ENCODE measurements at regions not wholly inside any gene's neighbourhood (a gene's known extent, or its start where the extent isn't known, plus 50 kb on each side); places are given as distances from the start of the nearest gene placed in this dataset.

DNA sequence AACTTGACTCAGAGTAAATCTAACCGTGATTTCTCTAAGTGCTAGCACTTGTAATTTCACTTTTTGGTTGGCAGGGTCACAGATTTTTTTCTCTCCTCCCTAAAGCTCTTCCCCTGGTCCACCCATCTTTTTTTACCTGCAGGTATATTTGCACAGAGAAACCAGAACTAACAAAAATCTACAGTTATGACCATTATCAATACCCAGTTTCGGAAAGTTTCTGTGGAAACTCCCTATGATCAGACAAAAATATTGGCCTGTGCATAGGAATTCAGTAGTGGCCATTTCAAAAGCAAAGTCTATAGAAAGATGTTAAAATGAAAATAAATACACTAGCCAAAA lies 62.4 kb upstream of the ATF7IP2 start (continued):
- TF ChIP-seq, protein P1, sequence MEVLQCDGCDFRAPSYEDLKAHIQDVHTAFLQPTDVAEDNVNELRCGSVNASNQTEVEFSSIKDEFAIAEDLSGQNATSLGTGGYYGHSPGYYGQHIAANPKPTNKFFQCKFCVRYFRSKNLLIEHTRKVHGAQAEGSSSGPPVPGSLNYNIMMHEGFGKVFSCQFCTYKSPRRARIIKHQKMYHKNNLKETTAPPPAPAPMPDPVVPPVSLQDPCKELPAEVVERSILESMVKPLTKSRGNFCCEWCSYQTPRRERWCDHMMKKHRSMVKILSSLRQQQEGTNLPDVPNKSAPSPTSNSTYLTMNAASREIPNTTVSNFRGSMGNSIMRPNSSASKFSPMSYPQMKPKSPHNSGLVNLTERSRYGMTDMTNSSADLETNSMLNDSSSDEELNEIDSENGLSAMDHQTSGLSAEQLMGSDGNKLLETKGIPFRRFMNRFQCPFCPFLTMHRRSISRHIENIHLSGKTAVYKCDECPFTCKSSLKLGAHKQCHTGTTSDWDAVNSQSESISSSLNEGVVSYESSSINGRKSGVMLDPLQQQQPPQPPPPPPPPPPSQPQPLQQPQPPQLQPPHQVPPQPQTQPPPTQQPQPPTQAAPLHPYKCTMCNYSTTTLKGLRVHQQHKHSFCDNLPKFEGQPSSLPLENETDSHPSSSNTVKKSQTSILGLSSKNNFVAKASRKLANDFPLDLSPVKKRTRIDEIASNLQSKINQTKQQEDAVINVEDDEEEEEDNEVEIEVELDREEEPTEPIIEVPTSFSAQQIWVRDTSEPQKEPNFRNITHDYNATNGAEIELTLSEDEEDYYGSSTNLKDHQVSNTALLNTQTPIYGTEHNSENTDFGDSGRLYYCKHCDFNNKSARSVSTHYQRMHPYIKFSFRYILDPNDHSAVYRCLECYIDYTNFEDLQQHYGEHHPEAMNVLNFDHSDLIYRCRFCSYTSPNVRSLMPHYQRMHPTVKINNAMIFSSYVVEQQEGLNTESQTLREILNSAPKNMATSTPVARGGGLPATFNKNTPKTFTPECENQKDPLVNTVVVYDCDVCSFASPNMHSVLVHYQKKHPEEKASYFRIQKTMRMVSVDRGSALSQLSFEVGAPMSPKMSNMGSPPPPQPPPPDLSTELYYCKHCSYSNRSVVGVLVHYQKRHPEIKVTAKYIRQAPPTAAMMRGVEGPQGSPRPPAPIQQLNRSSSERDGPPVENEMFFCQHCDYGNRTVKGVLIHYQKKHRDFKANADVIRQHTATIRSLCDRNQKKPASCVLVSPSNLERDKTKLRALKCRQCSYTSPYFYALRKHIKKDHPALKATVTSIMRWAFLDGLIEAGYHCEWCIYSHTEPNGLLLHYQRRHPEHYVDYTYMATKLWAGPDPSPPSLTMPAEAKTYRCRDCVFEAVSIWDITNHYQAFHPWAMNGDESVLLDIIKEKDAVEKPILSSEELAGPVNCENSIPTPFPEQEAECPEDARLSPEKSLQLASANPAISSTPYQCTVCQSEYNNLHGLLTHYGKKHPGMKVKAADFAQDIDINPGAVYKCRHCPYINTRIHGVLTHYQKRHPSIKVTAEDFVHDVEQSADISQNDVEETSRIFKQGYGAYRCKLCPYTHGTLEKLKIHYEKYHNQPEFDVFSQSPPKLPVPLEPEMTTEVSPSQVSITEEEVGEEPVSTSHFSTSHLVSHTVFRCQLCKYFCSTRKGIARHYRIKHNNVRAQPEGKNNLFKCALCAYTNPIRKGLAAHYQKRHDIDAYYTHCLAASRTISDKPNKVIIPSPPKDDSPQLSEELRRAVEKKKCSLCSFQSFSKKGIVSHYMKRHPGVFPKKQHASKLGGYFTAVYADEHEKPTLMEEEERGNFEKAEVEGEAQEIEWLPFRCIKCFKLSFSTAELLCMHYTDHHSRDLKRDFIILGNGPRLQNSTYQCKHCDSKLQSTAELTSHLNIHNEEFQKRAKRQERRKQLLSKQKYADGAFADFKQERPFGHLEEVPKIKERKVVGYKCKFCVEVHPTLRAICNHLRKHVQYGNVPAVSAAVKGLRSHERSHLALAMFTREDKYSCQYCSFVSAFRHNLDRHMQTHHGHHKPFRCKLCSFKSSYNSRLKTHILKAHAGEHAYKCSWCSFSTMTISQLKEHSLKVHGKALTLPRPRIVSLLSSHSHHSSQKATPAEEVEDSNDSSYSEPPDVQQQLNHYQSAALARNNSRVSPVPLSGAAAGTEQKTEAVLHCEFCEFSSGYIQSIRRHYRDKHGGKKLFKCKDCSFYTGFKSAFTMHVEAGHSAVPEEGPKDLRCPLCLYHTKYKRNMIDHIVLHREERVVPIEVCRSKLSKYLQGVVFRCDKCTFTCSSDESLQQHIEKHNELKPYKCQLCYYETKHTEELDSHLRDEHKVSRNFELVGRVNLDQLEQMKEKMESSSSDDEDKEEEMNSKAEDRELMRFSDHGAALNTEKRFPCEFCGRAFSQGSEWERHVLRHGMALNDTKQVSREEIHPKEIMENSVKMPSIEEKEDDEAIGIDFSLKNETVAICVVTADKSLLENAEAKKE (CRISPR knock-in tag; IDR thresholded peaks at IDR 0.05), result no peak

DNA sequence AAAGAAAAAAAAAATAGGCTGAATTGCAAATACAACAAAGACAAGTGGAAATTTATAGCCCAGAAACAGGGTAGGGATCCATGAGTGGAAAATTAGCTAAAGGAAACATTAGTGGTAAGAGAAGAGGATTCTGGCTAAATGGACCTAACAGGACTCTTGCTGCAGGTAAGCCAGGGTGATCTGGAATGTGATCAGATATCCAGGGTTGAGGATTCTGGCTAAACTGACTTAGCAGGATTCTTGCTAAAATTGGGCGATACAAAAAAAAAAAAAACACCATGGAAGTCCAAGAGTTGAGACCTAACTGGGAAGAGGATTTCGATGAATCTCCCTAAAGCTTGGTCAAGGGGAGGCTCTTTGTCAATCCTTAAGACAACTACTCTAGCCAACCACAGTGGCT lies 61.7 kb upstream of the ATF7IP2 start:
- Histone ChIP-seq H3K27ac (ENCODE audit: low read depth) (no peak overlapping the region), H3K4me1 (ENCODE audit: insufficient read depth) (no peaks in the 10 kb centered on the region), H3K4me3 (no peak overlapping the region), H3K79me2 (replicated peaks; ENCODE audit: insufficient read depth) (no peaks in the 10 kb centered on the region), H3K9me2 (ENCODE audit: insufficient read depth) (no peaks in the 10 kb centered on the region; the same call in 1 of the 2 replicates), H3F3A (replicated peaks; ENCODE audit: low read depth) (no peaks in the 10 kb centered on the region), H2AFZ (no peak overlapping the region), H3K4me2 (no peak overlapping the region), H4K20me1 (replicated peaks; ENCODE audit: insufficient read depth) (no peaks in the 10 kb centered on the region), H3K36me3 (ENCODE audit: insufficient read depth) (no peaks in the 10 kb centered on the region), H3K27me3 (ENCODE audit: insufficient read depth) (no peaks in the 10 kb centered on the region)
- no peaks in the 10 kb centered on the region; the same call in 2 of the 3 replicates for H3K36me3 Mint-ChIP-seq (ENCODE audit: low read depth)
- H3K4me1 Mint-ChIP-seq, result no peaks in the 10 kb centered on the region
- H3K9me3 Mint-ChIP-seq, result peaks cover 5% of the 10 kb centered on the region; the same call in 2 of the 3 replicates
- no peak overlapping the region for H3K27ac Mint-ChIP-seq
- no peak for DNase-seq (ENCODE audit: low spot score)
- TF ChIP-seq, protein P2, sequence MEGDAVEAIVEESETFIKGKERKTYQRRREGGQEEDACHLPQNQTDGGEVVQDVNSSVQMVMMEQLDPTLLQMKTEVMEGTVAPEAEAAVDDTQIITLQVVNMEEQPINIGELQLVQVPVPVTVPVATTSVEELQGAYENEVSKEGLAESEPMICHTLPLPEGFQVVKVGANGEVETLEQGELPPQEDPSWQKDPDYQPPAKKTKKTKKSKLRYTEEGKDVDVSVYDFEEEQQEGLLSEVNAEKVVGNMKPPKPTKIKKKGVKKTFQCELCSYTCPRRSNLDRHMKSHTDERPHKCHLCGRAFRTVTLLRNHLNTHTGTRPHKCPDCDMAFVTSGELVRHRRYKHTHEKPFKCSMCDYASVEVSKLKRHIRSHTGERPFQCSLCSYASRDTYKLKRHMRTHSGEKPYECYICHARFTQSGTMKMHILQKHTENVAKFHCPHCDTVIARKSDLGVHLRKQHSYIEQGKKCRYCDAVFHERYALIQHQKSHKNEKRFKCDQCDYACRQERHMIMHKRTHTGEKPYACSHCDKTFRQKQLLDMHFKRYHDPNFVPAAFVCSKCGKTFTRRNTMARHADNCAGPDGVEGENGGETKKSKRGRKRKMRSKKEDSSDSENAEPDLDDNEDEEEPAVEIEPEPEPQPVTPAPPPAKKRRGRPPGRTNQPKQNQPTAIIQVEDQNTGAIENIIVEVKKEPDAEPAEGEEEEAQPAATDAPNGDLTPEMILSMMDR (conservative IDR thresholded peaks at IDR 0.05; ENCODE audit: low read depth in 2 of 2), result no peak
- TF ChIP-seq CREB1 (CRISPR knock-in tag; IDR thresholded peaks at IDR 0.05; ENCODE audit: low read depth), result no peak
- no peak for TF ChIP-seq POLR2AphosphoS5 (IDR thresholded peaks at IDR 0.05; ENCODE audit: low read depth)
- TF ChIP-seq, protein P3, sequence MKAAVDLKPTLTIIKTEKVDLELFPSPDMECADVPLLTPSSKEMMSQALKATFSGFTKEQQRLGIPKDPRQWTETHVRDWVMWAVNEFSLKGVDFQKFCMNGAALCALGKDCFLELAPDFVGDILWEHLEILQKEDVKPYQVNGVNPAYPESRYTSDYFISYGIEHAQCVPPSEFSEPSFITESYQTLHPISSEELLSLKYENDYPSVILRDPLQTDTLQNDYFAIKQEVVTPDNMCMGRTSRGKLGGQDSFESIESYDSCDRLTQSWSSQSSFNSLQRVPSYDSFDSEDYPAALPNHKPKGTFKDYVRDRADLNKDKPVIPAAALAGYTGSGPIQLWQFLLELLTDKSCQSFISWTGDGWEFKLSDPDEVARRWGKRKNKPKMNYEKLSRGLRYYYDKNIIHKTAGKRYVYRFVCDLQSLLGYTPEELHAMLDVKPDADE (IDR thresholded peaks at IDR 0.05), result no peak
- TF ChIP-seq JUNB (IDR thresholded peaks at IDR 0.05; ENCODE audit: unreplicated experiment), result no peak
- TF ChIP-seq STAT1 (IDR thresholded peaks at IDR 0.05; ENCODE audit: unreplicated experiment), result no peak
- no peak for ATAC-seq
- H3K4me3 Mint-ChIP-seq, result no peak overlapping the region
- H3K27me3 Mint-ChIP-seq (ENCODE audit: insufficient read depth, low read depth, poor library complexity), result no peaks in the 10 kb centered on the region

All from GM23338 (cell line).